ENCODE measurements at regions not wholly inside any gene's neighbourhood (a gene's known extent, or its start where the extent isn't known, plus 50 kb on each side); places are given as distances from the start of the nearest gene placed in this dataset.
A peak's percentile ranks its signal among the peaks of the same experiment; 100 is the strongest.
"Not testable (repeated sequence)": the region's sequence is repeated elsewhere in the genome, so short reads cannot be mapped to it uniquely, and the experiment has no call there.

- not testable (repeated sequence) for H3K9me3 Mint-ChIP-seq; H3K36me3 Mint-ChIP-seq; DNase-seq (ENCODE audit: low spot score in 2 of 2); H3K27ac Mint-ChIP-seq
- ATAC-seq, result peak in 1 of 2 donors; percentile 40
Measured at GRCh38 chr1:144715866-144716265, 123.2 kb downstream of the PPIAL4F start.
